COLO668 (cell line): ENCODE measurements at regions not wholly inside any gene's neighbourhood (a gene's known extent, or its start where the extent isn't known, plus 50 kb on each side); places are given as distances from the start of the nearest gene placed in this dataset.

Source experiments
- DNase-seq: peaks from one replicate; lab custom pipeline; 2025; ENCODE audit not compliant: unreplicated experiment; lab: John Stamatoyannopoulos, UW

GRCh38 chr21:16169102-16169511 lies 439.3 kb downstream of the USP25 start:
- DNase-seq, result no peak

DNA sequence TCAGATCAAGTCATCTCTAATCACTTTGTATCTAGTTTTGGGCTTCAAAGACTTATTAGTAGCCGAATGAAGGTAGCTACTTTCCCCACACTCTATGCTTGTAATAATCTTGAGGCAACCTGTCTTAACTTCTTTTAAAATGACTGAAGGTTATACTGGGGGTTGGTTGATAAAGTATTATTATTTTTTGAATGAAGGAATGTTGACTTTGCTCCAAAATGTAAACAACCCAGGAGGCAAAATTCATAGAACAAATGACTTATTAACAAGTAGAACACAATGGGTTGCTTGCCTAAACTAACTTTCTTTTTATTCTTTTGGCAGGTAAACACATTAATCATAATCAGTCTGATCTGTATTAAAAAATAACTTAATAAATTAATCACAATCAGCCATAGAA lies 440.0 kb downstream of the USP25 start:
- no peak for DNase-seq

GRCh38 chr21:16176570-16176969 lies 446.8 kb downstream of the USP25 start:
- no peak for DNase-seq

DNA sequence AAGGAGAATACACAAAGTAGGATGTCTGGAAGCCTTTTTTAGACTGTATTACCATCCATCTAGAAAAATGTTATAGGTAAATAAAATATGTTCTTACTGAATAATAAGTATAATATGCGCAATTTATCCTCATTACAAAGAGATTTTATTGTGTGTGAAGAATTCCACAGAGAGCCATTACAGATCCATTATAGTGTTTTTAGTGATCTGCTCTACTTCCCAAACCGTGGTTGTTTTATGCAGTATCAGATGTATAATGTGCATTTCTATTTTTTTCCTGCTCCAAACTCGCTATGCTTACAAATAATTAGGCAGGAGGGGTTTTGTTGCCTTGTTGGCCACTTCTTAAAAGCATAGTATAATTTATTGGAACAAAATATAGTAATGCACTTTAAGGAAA lies 447.8 kb downstream of the USP25 start:
- no peak for DNase-seq

GRCh38 chr21:16179773-16180172 lies 450.0 kb downstream of the USP25 start:
- no peak for DNase-seq

GRCh38 chr21:16180614-16181013 lies 450.8 kb downstream of the USP25 start:
- DNase-seq, result no peak

DNA sequence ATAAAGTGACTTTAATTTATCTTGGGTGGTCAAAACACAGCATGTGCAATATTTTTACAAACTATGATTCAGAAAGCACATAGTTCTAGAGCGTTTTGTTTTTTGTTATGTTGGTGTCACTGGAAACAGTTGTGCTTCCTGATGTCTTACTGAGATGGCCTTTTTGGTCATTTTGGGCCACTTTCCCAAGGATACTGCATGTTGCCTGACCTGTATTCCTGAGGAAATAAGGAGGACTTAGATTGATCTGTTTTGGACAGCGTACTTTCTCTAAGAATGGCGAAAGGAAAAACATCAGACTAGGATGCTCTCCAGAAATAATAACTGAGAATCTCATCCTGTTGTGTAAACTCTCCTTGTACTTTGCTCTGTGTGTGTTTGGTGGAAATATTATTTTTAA lies 451.2 kb downstream of the USP25 start:
- DNase-seq, result no peak

GRCh38 chr21:16185766-16186165 lies 456.0 kb downstream of the USP25 start:
- no peak for DNase-seq

DNA sequence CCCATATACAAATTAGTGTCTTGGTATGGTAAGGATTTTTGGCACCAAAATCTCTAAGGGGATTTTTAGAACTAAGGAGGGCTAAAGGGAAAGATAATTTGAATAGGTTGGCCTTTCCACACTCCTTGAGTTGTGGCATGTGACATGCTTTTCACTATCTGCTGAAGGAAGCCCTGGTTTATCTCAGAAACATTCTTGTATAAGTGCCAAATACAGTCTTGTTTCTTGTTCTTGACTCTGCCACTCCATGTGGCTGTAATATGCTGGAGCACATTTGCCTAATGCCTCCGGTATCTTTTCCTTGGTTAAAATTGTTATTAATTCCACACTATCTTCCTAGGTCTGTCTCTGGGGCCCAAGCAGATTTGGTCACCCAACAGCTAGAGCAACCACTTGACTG lies 457.0 kb downstream of the USP25 start:
- DNase-seq, result no peak

DNA sequence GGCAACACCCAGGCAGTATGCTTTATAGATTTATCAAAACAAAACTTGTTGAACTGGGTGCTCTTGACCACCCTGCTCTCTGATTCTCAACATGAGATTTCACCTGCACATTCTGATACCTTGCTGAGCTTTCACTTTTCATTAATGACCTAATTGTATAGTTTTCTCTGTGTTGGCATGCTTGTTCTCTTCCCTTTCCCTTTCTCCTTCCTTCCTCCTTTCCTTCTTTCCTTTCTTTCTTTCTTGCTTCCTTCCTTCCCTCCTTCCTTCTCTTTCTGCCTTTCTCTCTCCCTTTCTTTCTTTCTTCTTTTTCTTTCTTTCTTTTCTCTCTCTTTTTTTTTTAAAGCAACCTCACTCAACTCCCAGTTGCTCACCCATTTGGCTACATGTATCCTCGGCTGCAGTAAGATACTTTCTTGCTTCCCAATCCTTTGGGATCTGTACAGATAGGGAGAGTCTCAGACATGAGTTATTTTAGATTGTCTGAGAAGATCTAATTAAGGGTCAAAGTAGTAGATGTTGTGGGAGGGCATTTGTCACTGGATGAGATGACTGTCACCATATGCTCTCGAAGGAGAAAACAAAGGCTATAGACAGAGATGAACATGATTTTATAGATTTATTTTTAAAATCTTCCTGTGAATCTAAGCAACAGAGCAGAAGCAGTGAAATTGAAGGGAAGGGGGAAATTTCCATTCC lies 458.0 kb downstream of the USP25 start:
- no peak for DNase-seq

- DNase-seq, result no peak
These were observed 463.1 kb downstream of the USP25 start for GRCh38 chr21:16192902-16193301.

GRCh38 chr21:16193496-16194094 lies 463.8 kb downstream of the USP25 start:
- no peak for DNase-seq

- DNase-seq, result no peak
These were observed 464.5 kb downstream of the USP25 start for GRCh38 chr21:16194095-16194787.

DNA sequence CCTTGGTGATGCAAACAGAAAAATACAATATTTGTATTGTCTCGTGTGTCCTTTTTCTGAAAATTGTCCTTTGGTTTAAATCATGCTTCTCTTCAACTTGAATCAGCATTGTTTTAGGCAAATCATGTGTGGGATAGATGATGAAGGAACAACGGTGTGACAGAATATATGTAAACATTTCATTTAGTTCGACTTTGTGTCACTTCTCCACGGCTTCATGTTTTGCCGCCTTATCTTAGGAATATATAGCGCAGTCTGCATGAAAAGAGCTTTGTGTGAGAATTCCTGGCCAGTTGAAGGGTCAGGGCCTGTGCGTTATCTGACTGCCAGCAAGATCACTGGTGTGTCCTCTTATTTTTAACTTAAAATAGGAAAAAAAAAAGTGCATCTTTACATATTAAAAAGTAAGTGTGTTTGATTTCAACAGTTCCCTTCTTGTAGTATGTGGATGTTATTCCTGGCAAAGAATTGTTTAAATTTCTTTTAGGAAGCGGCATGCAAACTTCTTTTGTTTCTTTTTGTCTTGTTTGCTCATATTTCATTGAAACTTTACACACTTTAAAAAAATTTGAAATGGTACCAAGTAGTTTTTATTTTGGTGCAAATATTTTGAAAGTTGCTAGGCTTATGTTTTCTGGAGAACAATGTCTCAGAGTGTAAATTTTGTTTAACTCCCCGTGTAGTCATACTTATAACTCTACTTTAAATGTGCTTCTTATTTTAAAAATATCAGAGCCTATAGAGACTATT lies 465.2 kb downstream of the USP25 start:
- DNase-seq, result no peak

DNA sequence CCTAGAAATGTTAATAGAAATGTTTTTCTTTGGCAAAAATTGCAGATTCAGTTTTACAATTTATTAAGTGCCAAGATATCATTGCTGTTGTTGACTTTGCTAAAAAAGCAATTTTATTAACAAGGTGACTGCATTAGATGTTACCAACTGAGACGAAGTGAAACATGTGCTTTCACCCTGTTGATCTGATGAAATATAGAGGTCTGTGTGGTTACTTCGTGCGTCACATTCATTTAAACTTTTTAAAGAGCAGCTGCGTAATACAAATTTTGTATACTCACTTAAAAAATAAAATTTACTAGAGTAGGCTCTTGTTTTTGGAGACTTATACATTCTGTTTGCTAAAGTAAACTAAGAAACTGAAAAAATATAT lies 465.7 kb downstream of the USP25 start:
- DNase-seq, result no peak

DNA sequence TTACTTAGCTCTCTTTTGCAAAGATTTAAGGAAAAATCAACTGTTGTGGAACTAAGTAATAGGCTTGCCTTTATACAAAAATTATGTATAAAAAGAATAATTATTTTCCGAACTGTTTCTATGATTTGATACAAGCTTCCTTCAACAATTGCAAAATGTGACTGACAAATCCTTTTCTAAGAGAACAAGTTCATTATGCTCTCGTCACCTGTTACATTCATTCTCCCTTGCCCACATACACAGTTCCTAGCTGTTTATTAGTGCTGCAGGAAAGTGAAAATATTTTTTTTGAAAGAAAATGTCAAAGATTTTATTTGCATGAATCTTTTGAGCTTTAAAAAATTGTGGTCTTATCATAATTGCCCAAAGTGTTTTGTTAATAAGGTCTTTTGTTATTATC lies 466.2 kb downstream of the USP25 start:
- DNase-seq, result no peak

DNA sequence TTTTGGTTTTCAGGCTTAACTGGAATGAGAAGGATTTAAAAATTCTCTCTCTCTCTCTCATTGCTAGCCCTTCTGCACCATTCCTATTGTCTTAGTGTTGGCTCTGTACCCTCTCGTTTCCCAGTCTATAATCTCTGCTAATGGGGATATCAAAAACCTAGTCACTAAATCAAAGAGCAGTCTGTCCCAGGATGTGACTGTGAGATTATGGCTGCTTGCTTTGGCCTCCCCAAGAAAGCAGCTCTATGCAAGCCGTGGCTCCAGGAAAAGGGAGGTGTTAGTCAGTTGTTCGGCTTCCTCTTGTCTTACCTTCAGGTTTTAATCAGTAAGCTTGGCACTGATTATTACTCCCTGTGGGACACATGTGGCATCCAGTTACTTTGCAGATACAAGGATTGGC lies 468.8 kb downstream of the USP25 start:
- no peak for DNase-seq

- DNase-seq, result no peak
These were observed 469.8 kb downstream of the USP25 start for GRCh38 chr21:16199539-16199938.

DNA sequence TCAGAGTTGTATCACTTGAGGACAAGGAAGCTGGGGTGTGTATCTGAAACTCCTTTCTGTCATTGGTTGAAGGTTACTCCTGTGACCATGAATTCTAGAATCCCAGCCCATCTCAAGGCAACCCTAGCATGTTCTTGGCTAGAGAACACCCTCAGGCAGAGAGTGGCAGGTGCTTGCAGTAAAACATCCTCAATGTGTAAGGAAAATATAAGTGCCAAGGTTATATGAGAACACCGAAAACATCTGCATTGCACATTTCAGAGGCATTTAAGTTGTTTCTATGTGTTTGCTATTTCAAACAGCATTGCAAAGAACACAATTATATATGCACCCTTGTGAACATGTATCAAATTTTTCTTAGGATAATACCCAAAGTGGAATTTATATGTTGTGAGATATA lies 471.9 kb downstream of the USP25 start:
- no peak for DNase-seq

- no peak for DNase-seq
These were observed 475.7 kb downstream of the USP25 start for GRCh38 chr21:16205527-16205926.

- no peak for DNase-seq
These were observed 481.8 kb downstream of the USP25 start for GRCh38 chr21:16211339-16212303.
